IPS-15b (cell line): ENCODE measurements at regions not wholly inside any gene's neighbourhood (a gene's known extent, or its start where the extent isn't known, plus 50 kb on each side); places are given as distances from the start of the nearest gene placed in this dataset.
"Not testable (repeated sequence)": the region's sequence is repeated elsewhere in the genome, so short reads cannot be mapped to it uniquely, and the experiment has no call there.

Source experiments
- H3K27me3 ChIP-seq: one replicate; pipeline ENCODE4 v1.6.1; 2013; ENCODE audit warnings: low read length; ENCODE audit not compliant: control insufficient read depth, insufficient read depth
- H3K36me3 ChIP-seq: one replicate; pipeline ENCODE4 v1.6.1; 2013; ENCODE audit warnings: low read length; ENCODE audit not compliant: control insufficient read depth, insufficient read depth
- H3K4me1 ChIP-seq: one replicate; pipeline ENCODE4 v1.6.1; 2013; ENCODE audit warnings: mild to moderate bottlenecking, low read length; ENCODE audit not compliant: control insufficient read depth, insufficient read depth
- H3K4me3 ChIP-seq: one replicate; pipeline ENCODE4 v1.5.1; 2013; ENCODE audit warnings: low read depth, low read length
- H3K9ac ChIP-seq: one replicate; pipeline ENCODE4 v1.6.1; 2013; ENCODE audit warnings: low read depth, mild to moderate bottlenecking, low read length
- H3K9me3 ChIP-seq: one replicate; pipeline ENCODE4 v1.6.1; 2013; ENCODE audit warnings: mild to moderate bottlenecking, low read length; ENCODE audit not compliant: control insufficient read depth, insufficient read depth

DNA sequence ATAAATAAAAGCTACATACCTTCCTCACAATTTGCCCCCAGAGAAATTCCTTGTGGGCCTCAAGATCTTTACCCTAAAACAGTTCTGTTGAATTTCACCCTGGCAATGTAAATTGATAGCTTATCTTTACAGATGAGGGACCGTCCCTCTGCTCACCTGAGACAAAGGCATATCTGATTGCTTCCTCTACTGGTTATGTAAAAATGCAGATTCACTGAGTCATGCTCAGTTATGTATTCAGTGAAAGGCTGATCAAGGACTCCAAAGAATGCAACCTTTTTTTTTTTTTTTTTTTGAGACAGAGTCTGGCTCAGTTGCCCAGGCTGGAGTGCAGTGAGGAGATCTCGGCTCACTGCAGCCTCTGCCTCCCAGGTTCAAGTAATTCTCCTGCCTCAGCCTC is 64.2 kb upstream of the KMT2C start:
- H3K36me3 ChIP-seq, H3K4me1 ChIP-seq, H3K9me3 ChIP-seq, H3K27me3 ChIP-seq, H3K9ac ChIP-seq, H3K4me3 ChIP-seq: not testable (repeated sequence)

DNA sequence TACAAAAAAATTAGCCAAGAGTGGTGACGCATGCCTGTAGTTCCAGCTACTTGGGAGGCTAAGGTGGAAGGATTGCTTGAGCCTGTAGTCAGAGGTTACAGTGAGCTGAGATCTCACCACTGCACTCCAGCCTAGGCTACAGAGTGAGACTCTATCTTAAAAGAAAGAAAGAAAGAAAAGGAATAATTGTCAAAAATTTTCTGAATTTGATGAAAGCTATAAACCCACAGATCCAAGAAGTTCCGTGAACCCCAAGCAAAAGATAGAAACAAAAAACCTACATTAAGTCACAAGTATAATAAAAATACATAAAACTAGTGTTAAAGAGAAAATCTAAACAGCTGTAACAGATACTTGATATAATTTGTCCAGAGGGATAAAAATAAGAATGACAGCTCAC is 60.1 kb upstream of the KMT2C start:
- Histone ChIP-seq H3K9ac (no peak overlapping the region), H3K27me3 (no peaks in the 10 kb centered on the region), H3K4me1 (no peaks in the 10 kb centered on the region), H3K4me3 (no peak overlapping the region), H3K36me3 (no peaks in the 10 kb centered on the region), H3K9me3 (no peaks in the 10 kb centered on the region)

DNA sequence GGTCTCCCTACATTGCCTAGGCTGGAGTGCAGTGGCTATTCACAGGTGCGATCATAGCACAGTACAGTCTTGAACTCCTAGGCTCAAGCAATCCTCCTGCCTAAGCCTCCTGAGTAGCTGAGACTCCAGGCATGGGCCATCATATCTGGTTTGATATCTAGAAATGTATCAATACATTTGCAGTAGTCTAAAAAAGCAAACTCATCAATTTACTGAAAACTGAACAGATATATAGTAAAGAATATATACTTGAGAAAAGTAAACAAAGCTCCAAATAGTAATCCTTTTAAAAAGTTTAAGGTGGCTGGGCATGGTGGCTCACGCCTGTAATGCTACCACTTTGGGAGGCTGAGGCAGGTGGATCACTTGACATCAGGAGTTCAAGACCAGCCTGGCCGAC is 57.1 kb upstream of the KMT2C start:
- H3K9ac ChIP-seq = no peak overlapping the region
- H3K9me3 ChIP-seq = no peaks in the 10 kb centered on the region
- H3K4me1 ChIP-seq = no peaks in the 10 kb centered on the region
- H3K27me3 ChIP-seq = no peaks in the 10 kb centered on the region
- no peak overlapping the region for H3K4me3 ChIP-seq
- H3K36me3 ChIP-seq = no peaks in the 10 kb centered on the region

DNA sequence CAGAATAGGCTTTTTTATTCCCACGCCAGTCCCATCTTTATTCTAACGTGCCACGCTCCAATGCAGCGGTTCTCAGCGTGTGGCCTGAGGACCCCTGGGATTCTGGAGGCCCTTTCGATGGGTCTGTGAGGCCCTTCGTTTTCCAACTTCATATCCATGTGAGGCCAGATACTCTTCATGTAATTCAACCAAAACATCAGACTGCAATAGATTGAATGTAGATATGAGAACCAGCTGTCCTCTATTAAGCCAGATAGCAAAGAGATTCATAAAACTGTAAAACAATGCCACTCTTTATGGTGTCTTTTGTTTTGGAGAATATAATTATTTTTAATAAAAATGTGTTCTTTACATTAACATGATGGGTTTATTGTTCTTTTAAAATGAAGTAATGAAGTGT is 53.2 kb upstream of the KMT2C start:
- H3K9ac ChIP-seq = no peak overlapping the region

DNA sequence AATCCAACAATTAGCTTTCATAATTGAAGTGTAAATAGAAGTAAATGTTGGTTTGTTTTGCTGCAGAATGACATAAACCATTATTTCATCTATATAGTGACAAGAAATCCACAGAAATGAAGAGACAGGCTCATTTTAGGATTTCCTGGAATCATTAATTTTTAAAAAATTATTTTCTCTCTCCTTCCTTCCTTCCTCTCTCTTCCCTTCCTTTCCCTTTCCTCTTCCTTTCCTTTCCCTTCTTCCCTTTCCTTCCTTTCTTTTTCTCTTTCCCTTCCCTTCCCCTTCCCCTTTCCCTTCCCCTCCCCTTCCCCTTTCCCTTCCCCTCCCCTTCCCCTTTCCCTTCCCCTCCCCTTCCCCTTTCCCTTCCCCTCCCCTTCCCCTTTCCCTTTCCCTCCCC is 51.2 kb upstream of the KMT2C start:
- no peaks in the 10 kb centered on the region for H3K27me3 ChIP-seq

More for the DNA sequence above, 53.2 kb upstream of the KMT2C start:
- no peaks in the 10 kb centered on the region for H3K9me3 ChIP-seq
- H3K4me1 ChIP-seq = no peaks in the 10 kb centered on the region
- no peaks in the 10 kb centered on the region for H3K27me3 ChIP-seq
- H3K4me3 ChIP-seq = no peak overlapping the region
- H3K36me3 ChIP-seq = no peaks in the 10 kb centered on the region

DNA sequence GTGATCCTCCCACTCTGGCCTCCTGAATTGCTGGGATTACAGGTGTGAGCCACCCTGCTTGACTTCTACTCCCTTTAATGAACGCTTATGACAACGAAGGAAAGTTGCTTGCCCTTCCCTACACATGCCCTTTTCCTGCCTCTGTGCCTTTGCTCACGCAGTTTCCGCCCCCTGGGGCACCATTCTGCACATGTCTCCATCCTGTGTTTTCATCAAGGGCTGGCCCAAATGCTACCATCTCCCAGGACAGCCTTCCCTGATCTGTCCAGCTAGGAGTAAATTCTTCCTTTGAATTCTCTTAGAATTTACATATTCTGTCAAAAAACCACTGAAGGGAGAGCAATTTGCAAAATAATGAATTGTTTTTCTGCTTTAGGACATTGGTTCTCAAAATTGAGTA is 50.0 kb upstream of the KMT2C start:
- Histone ChIP-seq H3K9me3 (no peaks in the 10 kb centered on the region), H3K27me3 (no peaks in the 10 kb centered on the region), H3K4me1 (no peaks in the 10 kb centered on the region), H3K4me3 (no peak overlapping the region), H3K9ac (no peak overlapping the region), H3K36me3 (no peaks in the 10 kb centered on the region)

More for the DNA sequence above, 51.2 kb upstream of the KMT2C start:
- Histone ChIP-seq H3K9me3 (no peaks in the 10 kb centered on the region), H3K9ac (no peak overlapping the region), H3K36me3 (no peaks in the 10 kb centered on the region), H3K4me1 (no peaks in the 10 kb centered on the region), H3K4me3 (no peak overlapping the region)
